Prostate gland (tissue), 2 donors: ENCODE measurements at regions not wholly inside any gene's neighbourhood (a gene's known extent, or its start where the extent isn't known, plus 50 kb on each side); places are given as distances from the start of the nearest gene placed in this dataset.

ENCODE experiments used
- DNase-seq: peaks from one replicate; pipeline ENCODE4 v3.0.0-alpha.2; 2019; ENCODE audit warnings: low spot score
- H3K27ac ChIP-seq, 2 donors: fragments of 200-600 bp; sonication (generic); 2 replicates each; pipeline ENCODE4 v1.5.1; 2017 to 2019
- H3K27me3 ChIP-seq: fragments of 200-600 bp; sonication (generic); replicated peaks from 2 replicates; pipeline ENCODE4 v1.5.1; 2019; ENCODE audit not compliant: insufficient read depth
- H3K36me3 ChIP-seq, 2 donors: fragments of 200-600 bp; sonication (generic); 1 replicate in 1 of 2; 2 replicates in 1 of 2; pipeline versions ENCODE4 v1.5.1 to v1.8.1; 2017 to 2019
- H3K4me1 ChIP-seq: fragments of 200-600 bp; sonication (generic); replicated peaks from 2 replicates; pipeline ENCODE4 v1.5.1; 2019
- H3K4me3 ChIP-seq, 2 donors: fragments of 200-600 bp; sonication (generic); 2 replicates each; pipeline ENCODE4 v1.5.1; 2017 to 2019
- H3K9me3 ChIP-seq: fragments of 200-600 bp; sonication (generic); 2 replicates; pipeline ENCODE4 v1.5.1; 2017
- POLR2A ChIP-seq: fragments of 450-650 bp; IDR thresholded peaks from one replicate; pipeline ENCODE4 v1.6.1; 2016; ENCODE audit warnings: antibody characterized with exemption, mild to moderate bottlenecking
- POLR2AphosphoS5 ChIP-seq: sonication (generic); formaldehyde crosslinking; IDR thresholded peaks from one replicate; pipeline ENCODE4 v1.6.1; 2017; ENCODE audit warnings: antibody characterized with exemption
- WGBS: methylation state at CpG from one replicate; pipeline ENCODE4 v1.1.5; 2018; 5-methylcytosine and 5-hydroxymethylcytosine counted together
- intact Hi-C: fragments of 100-400 bp; cut with DNase I; formaldehyde crosslinking; loops from one replicate; pipeline ENCODE4 v1.14.2; 2022
- TF ChIP-seq, protein P1 (sequence below), 4 experiments: fragments of 200-600 bp in 2 of 4; fragments of 450-650 bp in 2 of 4; sonication (generic) in 2 of 4; IDR thresholded peaks; 1 replicate in 3 of 4; 2 replicates in 1 of 4; pipeline ENCODE4 v1.5.1; 2016 to 2019; ENCODE audit warnings: antibody characterized with exemption in 4 of 4, mild to moderate bottlenecking in 2 of 4, moderate library complexity in 2 of 4

DNA sequence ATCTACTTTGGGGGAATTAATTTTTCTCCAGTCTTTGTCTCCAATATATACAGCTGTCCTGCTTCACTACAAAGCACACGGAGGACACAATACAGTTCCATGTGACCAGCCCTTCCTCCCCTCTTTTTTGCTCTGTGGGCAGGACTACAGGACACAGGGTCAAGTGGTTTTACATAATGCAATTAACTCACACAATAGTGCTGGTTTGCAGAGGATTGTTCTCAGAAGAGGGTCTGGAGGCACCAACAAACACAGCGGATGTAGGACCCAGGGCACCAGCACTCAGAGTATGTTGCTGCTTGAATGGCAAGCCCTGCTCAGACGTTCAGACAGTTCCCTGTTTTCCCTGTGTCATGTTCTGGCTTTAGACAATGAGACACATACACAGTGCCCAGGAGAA lies 52.0 kb upstream of the NPTX2 start:
- WGBS = 43% methylated on average over 3 of the region's 3 CpGs
- DNase-seq = no peak
- intact Hi-C loops = no loop called here
- Histone ChIP-seq H3K4me1 (no peaks in the 10 kb centered on the region), H3K27me3 (no peaks in the 10 kb centered on the region), H3K9me3 (no peaks in the 10 kb centered on the region), H3K4me3 (no peak overlapping the region), H3K36me3 (no peaks in the 10 kb centered on the region), H3K27ac (no peak overlapping the region)
- TF ChIP-seq, protein P1, sequence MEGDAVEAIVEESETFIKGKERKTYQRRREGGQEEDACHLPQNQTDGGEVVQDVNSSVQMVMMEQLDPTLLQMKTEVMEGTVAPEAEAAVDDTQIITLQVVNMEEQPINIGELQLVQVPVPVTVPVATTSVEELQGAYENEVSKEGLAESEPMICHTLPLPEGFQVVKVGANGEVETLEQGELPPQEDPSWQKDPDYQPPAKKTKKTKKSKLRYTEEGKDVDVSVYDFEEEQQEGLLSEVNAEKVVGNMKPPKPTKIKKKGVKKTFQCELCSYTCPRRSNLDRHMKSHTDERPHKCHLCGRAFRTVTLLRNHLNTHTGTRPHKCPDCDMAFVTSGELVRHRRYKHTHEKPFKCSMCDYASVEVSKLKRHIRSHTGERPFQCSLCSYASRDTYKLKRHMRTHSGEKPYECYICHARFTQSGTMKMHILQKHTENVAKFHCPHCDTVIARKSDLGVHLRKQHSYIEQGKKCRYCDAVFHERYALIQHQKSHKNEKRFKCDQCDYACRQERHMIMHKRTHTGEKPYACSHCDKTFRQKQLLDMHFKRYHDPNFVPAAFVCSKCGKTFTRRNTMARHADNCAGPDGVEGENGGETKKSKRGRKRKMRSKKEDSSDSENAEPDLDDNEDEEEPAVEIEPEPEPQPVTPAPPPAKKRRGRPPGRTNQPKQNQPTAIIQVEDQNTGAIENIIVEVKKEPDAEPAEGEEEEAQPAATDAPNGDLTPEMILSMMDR (IDR thresholded peaks at IDR 0.05) = no peak
- TF ChIP-seq POLR2A = no peak
- TF ChIP-seq POLR2AphosphoS5 = no peak

DNA sequence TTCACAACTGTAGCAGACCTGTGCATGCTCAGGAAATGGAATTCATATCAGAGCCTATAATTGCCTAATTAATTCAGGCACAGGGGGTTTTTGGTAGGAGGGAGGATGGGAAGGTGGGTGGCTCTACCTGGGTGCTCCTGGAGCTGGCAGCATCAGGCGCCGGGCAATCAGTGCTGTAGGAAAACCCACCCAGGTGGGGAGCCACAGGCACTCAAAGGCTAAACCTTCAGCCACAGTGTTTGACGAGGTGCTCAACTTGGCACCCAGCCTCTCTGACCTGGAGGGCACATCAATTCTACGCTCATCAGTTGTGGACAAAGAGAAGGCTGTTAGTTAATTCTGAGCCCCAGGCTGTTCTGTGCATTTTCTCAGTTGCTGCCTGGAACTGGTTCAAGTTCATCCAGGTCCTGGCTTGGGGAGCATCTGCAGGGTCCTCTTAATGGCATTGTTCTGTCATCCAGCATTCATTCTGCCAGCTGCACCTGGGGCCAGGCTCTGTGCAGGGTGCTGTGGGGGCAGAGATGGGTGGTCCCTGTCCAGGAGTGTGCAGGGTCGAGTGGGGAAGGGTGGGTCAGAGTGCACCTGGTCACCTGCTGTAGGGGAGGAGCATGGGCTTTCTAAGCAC lies 54.1 kb upstream of the NPTX2 start:
- H3K9me3 ChIP-seq = no peaks in the 10 kb centered on the region
- no peak for DNase-seq
- no peaks in the 10 kb centered on the region for H3K4me1 ChIP-seq
- intact Hi-C loops = no loop called here
- H3K4me3 ChIP-seq = no peak overlapping the region
- no peaks in the 10 kb centered on the region for H3K36me3 ChIP-seq
- WGBS = 56% methylated on average over 5 of the region's 5 CpGs
- H3K27me3 ChIP-seq = no peaks in the 10 kb centered on the region
- TF ChIP-seq, protein P1 (IDR thresholded peaks at IDR 0.05) = no peak
- no peak for TF ChIP-seq POLR2A
- TF ChIP-seq POLR2AphosphoS5 = no peak
- H3K27ac ChIP-seq = no peak overlapping the region

DNA sequence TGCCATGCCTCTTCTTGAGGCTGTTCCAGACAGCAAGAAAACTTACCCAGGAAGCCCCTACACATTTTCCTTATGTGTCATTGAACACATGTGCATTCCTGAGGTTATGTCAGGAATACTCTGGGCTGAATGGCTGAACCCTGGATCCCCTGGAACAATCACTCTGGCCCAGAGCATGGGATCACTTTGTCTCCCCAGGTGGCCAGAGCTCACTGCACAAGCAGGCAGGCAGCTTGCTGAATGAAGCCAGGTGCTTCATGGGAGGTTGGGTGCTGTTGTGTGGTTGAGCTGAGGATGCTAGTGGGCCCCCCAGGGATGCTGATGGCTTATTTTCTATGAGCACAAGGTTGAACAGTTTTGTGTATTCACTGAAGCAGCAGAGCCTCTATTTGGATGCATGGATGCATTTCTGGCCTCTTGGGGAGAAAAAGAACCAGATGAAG lies 54.7 kb upstream of the NPTX2 start:
- no peaks in the 10 kb centered on the region for H3K4me1 ChIP-seq
- H3K27ac ChIP-seq = no peak overlapping the region
- no peak overlapping the region for H3K4me3 ChIP-seq
- intact Hi-C loops = no loop called here
- H3K27me3 ChIP-seq = no peaks in the 10 kb centered on the region
- H3K36me3 ChIP-seq = no peaks in the 10 kb centered on the region
- no peaks in the 10 kb centered on the region for H3K9me3 ChIP-seq
- no peak for DNase-seq
- no peak for TF ChIP-seq POLR2A
- TF ChIP-seq POLR2AphosphoS5 = no peak
- TF ChIP-seq, protein P1 (IDR thresholded peaks at IDR 0.05) = no peak

DNA sequence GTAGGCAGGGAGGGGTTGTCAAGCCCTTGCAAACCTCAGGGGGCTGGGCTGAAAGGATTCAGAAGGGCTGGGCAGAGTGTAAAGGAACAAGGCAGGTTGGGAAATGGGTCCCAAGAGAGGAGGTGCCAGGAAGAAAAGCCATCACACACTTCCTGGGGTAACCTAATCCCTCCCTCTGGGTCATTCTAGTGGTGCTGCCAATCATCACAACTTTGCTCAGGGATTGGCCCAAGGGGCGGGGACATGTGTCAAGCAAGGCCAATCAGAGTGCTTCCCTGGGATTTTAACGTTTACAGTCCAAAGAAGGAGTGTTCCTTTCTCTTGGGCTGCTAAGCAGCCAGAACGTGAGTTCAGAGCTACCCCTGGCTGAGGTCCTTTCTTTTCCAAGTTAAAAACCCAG lies 57.1 kb upstream of the NPTX2 start:
- no peak overlapping the region for H3K27ac ChIP-seq
- H3K27me3 ChIP-seq = no peaks in the 10 kb centered on the region
- TF ChIP-seq, protein P1 (IDR thresholded peaks at IDR 0.05) = no peak
- TF ChIP-seq POLR2A (no peak), POLR2AphosphoS5 (no peak)
- intact Hi-C loops = no loop called here
- H3K9me3 ChIP-seq = no peaks in the 10 kb centered on the region
- no peaks in the 10 kb centered on the region for H3K36me3 ChIP-seq
- 62% methylated on average over 3 of the region's 3 CpGs for WGBS
- no peak for DNase-seq
- no peaks in the 10 kb centered on the region for H3K4me1 ChIP-seq
- H3K4me3 ChIP-seq = no peak overlapping the region

DNA sequence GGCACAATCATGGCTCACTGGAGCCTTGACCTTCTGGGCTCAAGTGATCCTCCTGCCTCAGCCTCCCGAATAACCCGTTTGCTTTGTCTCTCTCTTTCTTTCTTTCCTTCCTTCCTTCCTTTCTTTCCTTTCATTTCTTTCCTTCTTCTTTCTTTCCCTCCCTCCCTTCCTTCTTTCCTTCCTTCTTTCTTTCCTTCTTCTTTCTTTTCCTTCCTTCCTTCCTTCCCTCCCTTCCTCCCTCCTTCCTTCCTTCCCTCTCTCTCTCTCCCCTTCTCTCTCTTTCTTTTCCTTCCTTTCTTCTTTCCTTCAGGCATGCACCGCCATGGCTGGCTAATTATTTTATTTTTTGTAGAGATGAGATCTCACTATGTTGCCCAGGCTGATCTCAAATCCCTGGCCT lies 57.9 kb upstream of the NPTX2 start:
- H3K27ac ChIP-seq = no peak overlapping the region
- 86% methylated on average over 3 of the region's 3 CpGs for WGBS
- no peak overlapping the region for H3K4me3 ChIP-seq
- H3K27me3 ChIP-seq = no peaks in the 10 kb centered on the region
- TF ChIP-seq POLR2AphosphoS5 (no peak), POLR2A (no peak)
- TF ChIP-seq, protein P1 (IDR thresholded peaks at IDR 0.05) = no peak
- intact Hi-C loops = no loop called here
- H3K4me1 ChIP-seq = no peaks in the 10 kb centered on the region
- H3K9me3 ChIP-seq = no peaks in the 10 kb centered on the region
- no peak for DNase-seq
- H3K36me3 ChIP-seq = no peaks in the 10 kb centered on the region
